ENCODE measurements at regions not wholly inside any gene's neighbourhood (a gene's known extent, or its start where the extent isn't known, plus 50 kb on each side); places are given as distances from the start of the nearest gene placed in this dataset.
"Not testable (repeated sequence)": the region's sequence is repeated elsewhere in the genome, so short reads cannot be mapped to it uniquely, and the experiment has no call there.

DNA sequence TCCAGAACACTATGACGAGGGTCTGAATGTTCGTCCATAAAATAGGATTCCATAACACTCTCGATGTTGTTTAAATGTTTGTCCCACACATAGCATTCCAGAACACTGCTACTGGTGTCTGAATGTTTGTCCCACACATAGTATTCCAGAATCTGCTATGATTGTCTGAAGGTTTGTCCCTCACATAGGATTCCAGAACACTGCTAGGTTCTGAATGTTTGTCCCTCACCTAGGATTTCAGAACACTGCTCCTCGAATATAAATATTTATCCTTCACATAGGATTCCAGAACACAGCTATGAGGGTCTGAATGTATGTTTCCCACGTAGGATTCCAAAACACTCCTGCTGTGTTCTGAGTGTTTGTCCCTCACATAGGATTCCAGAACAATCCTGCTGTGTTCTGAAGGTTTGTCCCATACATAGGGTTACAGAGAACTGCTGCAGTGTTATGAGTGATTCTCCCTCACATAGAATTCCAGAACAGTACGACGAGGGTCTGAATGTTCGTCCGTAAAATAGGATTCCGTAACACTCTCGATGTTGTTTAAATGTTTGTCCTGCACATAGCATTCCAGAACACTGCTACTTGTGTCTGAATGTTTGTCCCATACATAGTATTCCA is 215.3 kb downstream of the FOXD4L6 start:
- H3K4me2 ChIP-seq (ENCODE audit: low read length) = no peak overlapping the region
- CTCF ChIA-PET (ENCODE audit: unreplicated experiment) = no interaction called here
- H4K20me1 ChIP-seq (ENCODE audit: insufficient read depth, low read length) = no peaks in the 10 kb centered on the region
- TF ChIP-seq, protein P1, sequence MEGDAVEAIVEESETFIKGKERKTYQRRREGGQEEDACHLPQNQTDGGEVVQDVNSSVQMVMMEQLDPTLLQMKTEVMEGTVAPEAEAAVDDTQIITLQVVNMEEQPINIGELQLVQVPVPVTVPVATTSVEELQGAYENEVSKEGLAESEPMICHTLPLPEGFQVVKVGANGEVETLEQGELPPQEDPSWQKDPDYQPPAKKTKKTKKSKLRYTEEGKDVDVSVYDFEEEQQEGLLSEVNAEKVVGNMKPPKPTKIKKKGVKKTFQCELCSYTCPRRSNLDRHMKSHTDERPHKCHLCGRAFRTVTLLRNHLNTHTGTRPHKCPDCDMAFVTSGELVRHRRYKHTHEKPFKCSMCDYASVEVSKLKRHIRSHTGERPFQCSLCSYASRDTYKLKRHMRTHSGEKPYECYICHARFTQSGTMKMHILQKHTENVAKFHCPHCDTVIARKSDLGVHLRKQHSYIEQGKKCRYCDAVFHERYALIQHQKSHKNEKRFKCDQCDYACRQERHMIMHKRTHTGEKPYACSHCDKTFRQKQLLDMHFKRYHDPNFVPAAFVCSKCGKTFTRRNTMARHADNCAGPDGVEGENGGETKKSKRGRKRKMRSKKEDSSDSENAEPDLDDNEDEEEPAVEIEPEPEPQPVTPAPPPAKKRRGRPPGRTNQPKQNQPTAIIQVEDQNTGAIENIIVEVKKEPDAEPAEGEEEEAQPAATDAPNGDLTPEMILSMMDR (conservative IDR thresholded peaks at IDR 0.05; ENCODE audit: low read length) = no peak
- no peaks in the 10 kb centered on the region for H3K36me3 ChIP-seq (ENCODE audit: insufficient read depth, low read length)
- no peaks in the 10 kb centered on the region for H3K9me3 ChIP-seq (ENCODE audit: low read length)
- POLR2A ChIA-PET = no interaction called here
- H3K79me2 ChIP-seq (ENCODE audit: insufficient read depth, low read depth, low read length) = no peaks in the 10 kb centered on the region
- no peak overlapping the region for H3K27ac ChIP-seq (ENCODE audit: low read depth, low read length, poor library complexity, severe bottlenecking)
- no TSS peak for BruUV-seq (replicated peaks)
- no peaks in the 10 kb centered on the region for H3K9me2 ChIP-seq (ENCODE audit: insufficient read depth, low read length)
- no peaks in the 10 kb centered on the region for H3K4me1 ChIP-seq (ENCODE audit: insufficient read depth, low read length, poor library complexity, severe bottlenecking)
- no peak overlapping the region for H2AFZ ChIP-seq (ENCODE audit: low read length)
- DNase-seq (ENCODE audit: low spot score) = no peak
- intact Hi-C loops (cut with micrococcal nuclease; ENCODE audit: unreplicated experiment) = no loop called here
- no peak overlapping the region for H3K4me3 ChIP-seq (ENCODE audit: low read depth, low read length, poor library complexity, severe bottlenecking)

DNA sequence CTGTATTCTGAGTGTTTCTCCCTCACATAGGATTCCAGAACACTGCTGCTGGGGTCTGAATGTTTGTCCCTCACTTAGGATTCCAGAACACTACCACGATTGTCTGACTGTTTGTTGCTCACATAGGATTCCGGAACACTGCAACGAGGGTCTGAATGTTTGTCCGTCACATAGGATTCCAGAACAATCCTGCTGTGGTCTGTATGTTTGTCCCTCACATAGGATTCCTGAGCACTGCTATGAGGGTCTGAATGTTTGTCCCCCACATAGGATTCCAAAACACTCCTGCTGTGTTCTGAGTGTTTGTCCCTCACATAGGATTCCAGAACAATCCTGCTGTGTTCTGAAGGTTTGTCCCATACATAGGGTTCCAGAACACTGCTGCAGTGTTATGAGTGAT is 215.8 kb downstream of the FOXD4L6 start:
- H3K4me3 ChIP-seq (ENCODE audit: low read depth, low read length, poor library complexity, severe bottlenecking); DNase-seq (ENCODE audit: low spot score); H3K9me2 ChIP-seq (ENCODE audit: insufficient read depth, low read length); H3K9me3 ChIP-seq (ENCODE audit: low read length); H3K4me2 ChIP-seq (ENCODE audit: low read length); H3K79me2 ChIP-seq (ENCODE audit: insufficient read depth, low read depth, low read length); BruUV-seq (replicated peaks); intact Hi-C loops (cut with micrococcal nuclease; ENCODE audit: unreplicated experiment); H3K4me1 ChIP-seq (ENCODE audit: insufficient read depth, low read length, poor library complexity, severe bottlenecking); H4K20me1 ChIP-seq (ENCODE audit: insufficient read depth, low read length); POLR2A ChIA-PET; H3K27ac ChIP-seq (ENCODE audit: low read depth, low read length, poor library complexity, severe bottlenecking); H2AFZ ChIP-seq (ENCODE audit: low read length); CTCF ChIA-PET (ENCODE audit: unreplicated experiment); H3K36me3 ChIP-seq (ENCODE audit: insufficient read depth, low read length): not testable (repeated sequence)

DNA sequence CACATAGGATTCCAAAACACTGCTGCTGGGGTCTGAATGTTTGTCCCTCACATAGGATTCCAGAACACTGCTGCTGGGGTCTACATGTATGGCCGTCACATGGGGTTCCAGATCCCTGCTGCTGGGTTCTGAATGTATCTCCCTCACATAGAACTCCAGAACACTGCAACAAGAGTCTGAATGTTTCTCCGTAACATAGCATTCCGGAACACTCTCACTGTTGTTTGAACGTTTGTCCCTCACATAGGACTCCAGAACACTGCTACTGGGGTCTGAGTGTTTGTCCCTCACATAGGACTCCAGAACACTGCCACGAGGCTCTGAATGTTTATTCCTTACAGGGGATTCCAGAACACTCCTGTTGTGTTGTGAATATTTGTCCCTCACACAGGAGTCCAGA is 216.8 kb downstream of the FOXD4L6 start:
- BruUV-seq (replicated peaks) = no TSS peak
- POLR2A ChIA-PET = no interaction called here
- no peaks in the 10 kb centered on the region for H3K9me2 ChIP-seq (ENCODE audit: insufficient read depth, low read length)
- CTCF ChIA-PET (ENCODE audit: unreplicated experiment) = no interaction called here
- TF ChIP-seq, protein P1 (conservative IDR thresholded peaks at IDR 0.05; ENCODE audit: low read length) = no peak
- no peak for TF ChIP-seq EZH2phosphoT487 (IDR thresholded peaks at IDR 0.05; ENCODE audit: borderline replicate concordance, low read depth, low read length)
- H3K4me1 ChIP-seq (ENCODE audit: insufficient read depth, low read length, poor library complexity, severe bottlenecking) = no peaks in the 10 kb centered on the region
- no peak overlapping the region for H3K27ac ChIP-seq (ENCODE audit: low read depth, low read length, poor library complexity, severe bottlenecking)
- H3K4me2 ChIP-seq (ENCODE audit: low read length) = no peak overlapping the region
- intact Hi-C loops (cut with micrococcal nuclease; ENCODE audit: unreplicated experiment) = no loop called here
- no peaks in the 10 kb centered on the region for H4K20me1 ChIP-seq (ENCODE audit: insufficient read depth, low read length)
- no peaks in the 10 kb centered on the region for H3K36me3 ChIP-seq (ENCODE audit: insufficient read depth, low read length)
- DNase-seq (ENCODE audit: low spot score) = no peak
- H3K4me3 ChIP-seq (ENCODE audit: low read depth, low read length, poor library complexity, severe bottlenecking) = no peak overlapping the region
- H3K9me3 ChIP-seq (ENCODE audit: low read length) = no peaks in the 10 kb centered on the region
- no peak overlapping the region for H2AFZ ChIP-seq (ENCODE audit: low read length)
- no peaks in the 10 kb centered on the region for H3K79me2 ChIP-seq (ENCODE audit: insufficient read depth, low read depth, low read length)

DNA sequence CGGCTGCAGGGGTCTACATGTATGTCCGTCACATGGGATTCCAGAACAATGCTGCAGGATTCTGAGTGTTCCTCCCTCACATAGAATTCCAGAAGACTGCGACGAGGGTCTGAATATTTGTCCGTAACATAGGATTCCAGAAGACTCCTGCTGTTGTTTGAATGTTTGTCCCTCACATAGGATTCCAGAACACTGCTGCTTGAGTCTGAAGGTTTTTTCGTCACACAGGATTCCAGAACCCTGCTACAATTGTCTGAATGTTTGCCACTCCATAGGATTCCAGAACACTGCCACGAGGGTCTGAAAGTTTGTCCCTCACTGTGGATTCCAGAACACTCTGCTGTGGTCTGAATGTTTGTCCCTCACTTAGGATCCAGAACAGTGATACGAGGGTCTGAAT is 217.5 kb downstream of the FOXD4L6 start:
- DNase-seq (ENCODE audit: low spot score); H3K4me1 ChIP-seq (ENCODE audit: insufficient read depth, low read length, poor library complexity, severe bottlenecking); CTCF ChIA-PET (ENCODE audit: unreplicated experiment); H4K20me1 ChIP-seq (ENCODE audit: insufficient read depth, low read length); intact Hi-C loops (cut with micrococcal nuclease; ENCODE audit: unreplicated experiment); H2AFZ ChIP-seq (ENCODE audit: low read length); BruUV-seq (replicated peaks); H3K9me2 ChIP-seq (ENCODE audit: insufficient read depth, low read length); H3K4me3 ChIP-seq (ENCODE audit: low read depth, low read length, poor library complexity, severe bottlenecking); H3K9me3 ChIP-seq (ENCODE audit: low read length); POLR2A ChIA-PET; H3K27ac ChIP-seq (ENCODE audit: low read depth, low read length, poor library complexity, severe bottlenecking); H3K4me2 ChIP-seq (ENCODE audit: low read length); H3K79me2 ChIP-seq (ENCODE audit: insufficient read depth, low read depth, low read length); H3K36me3 ChIP-seq (ENCODE audit: insufficient read depth, low read length): not testable (repeated sequence)

All from OCI-LY7 (cell line).